Lower leg skin (tissue), 3 donors: ENCODE measurements at regions not wholly inside any gene's neighbourhood (a gene's known extent, or its start where the extent isn't known, plus 50 kb on each side); places are given as distances from the start of the nearest gene placed in this dataset.

ENCODE experiments used
- POLR2A ChIP-seq, 2 donors: fragments of 450-650 bp; IDR thresholded peaks; one replicate each; pipeline ENCODE4 v1.6.1; 2016 to 2017; ENCODE audit warnings: antibody characterized with exemption in 2 of 2, mild to moderate bottlenecking in 1 of 2, moderate library complexity in 1 of 2
- TF ChIP-seq, protein P1 (sequence below), 3 donors: fragments of 450-650 bp; IDR thresholded peaks; one replicate each; pipeline ENCODE4 v1.5.1; 2016; ENCODE audit warnings: antibody characterized with exemption in 3 of 3, mild to moderate bottlenecking in 3 of 3, moderate library complexity in 2 of 3

DNA sequence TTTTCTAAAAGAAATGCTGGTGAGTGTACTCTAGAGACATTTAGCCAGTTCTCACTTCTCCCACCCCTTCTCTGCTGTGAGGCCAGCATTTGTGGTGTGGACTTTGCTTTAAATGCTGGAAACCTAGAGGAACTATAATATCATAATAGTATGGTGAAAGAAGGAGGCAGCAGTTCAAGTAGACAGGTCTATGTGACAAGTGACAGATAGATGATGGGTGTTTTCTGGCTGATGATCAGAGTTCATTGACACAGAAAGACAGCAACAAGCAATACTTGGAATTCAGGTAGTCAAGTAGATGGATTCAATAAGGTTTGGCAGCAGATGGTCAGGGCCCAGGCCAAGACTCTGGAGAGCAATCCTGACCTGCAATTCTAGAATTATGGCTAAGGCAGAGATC is 317.5 kb downstream of the PCDH7 start:
- TF ChIP-seq POLR2A (IDR thresholded peaks at IDR 0.05): no peak
- TF ChIP-seq, protein P1, sequence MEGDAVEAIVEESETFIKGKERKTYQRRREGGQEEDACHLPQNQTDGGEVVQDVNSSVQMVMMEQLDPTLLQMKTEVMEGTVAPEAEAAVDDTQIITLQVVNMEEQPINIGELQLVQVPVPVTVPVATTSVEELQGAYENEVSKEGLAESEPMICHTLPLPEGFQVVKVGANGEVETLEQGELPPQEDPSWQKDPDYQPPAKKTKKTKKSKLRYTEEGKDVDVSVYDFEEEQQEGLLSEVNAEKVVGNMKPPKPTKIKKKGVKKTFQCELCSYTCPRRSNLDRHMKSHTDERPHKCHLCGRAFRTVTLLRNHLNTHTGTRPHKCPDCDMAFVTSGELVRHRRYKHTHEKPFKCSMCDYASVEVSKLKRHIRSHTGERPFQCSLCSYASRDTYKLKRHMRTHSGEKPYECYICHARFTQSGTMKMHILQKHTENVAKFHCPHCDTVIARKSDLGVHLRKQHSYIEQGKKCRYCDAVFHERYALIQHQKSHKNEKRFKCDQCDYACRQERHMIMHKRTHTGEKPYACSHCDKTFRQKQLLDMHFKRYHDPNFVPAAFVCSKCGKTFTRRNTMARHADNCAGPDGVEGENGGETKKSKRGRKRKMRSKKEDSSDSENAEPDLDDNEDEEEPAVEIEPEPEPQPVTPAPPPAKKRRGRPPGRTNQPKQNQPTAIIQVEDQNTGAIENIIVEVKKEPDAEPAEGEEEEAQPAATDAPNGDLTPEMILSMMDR (IDR thresholded peaks at IDR 0.05): no peak
